ENCODE measurements at regions not wholly inside any gene's neighbourhood (a gene's known extent, or its start where the extent isn't known, plus 50 kb on each side); places are given as distances from the start of the nearest gene placed in this dataset.
"Not testable (repeated sequence)": the region's sequence is repeated elsewhere in the genome, so short reads cannot be mapped to it uniquely, and the experiment has no call there.

- DNase-seq (ENCODE audit: low read depth) = no peak
Observed at GRCh38 chr6:10128721-10129120, 286.2 kb downstream of the TFAP2A start.

- DNase-seq (ENCODE audit: low read depth) = no peak
Observed at GRCh38 chr6:10122164-10122563, 292.7 kb downstream of the TFAP2A start.

- no peak for DNase-seq (ENCODE audit: low read depth)
Observed at GRCh38 chr6:10112871-10113549, 301.9 kb downstream of the TFAP2A start.

GRCh38 chr6:10111975-10112374 lies 302.9 kb downstream of the TFAP2A start:
- DNase-seq (ENCODE audit: low read depth) = no peak

GRCh38 chr6:10101551-10102252 lies 313.2 kb downstream of the TFAP2A start:
- no peak for DNase-seq (ENCODE audit: low read depth)

- no peak for DNase-seq (ENCODE audit: low read depth)
Observed at GRCh38 chr6:10099529-10100140, 315.2 kb downstream of the TFAP2A start.

GRCh38 chr6:10098756-10099528 lies 315.9 kb downstream of the TFAP2A start:
- no peak for DNase-seq (ENCODE audit: low read depth)

- no peak for DNase-seq (ENCODE audit: low read depth)
Observed at GRCh38 chr6:10093282-10093681, 321.6 kb downstream of the TFAP2A start.

GRCh38 chr6:10084111-10084986 lies 330.5 kb downstream of the TFAP2A start:
- DNase-seq (ENCODE audit: low read depth) = no peak

- no peak for DNase-seq (ENCODE audit: low read depth)
Observed at GRCh38 chr6:10082385-10082784, 332.5 kb downstream of the TFAP2A start.

GRCh38 chr6:10081957-10082356 lies 332.9 kb downstream of the TFAP2A start:
- no peak for DNase-seq (ENCODE audit: low read depth)

GRCh38 chr6:10081075-10081474 lies 333.8 kb downstream of the TFAP2A start:
- DNase-seq (ENCODE audit: low read depth) = no peak

- no peak for DNase-seq (ENCODE audit: low read depth)
Observed at GRCh38 chr6:10080561-10080960, 334.3 kb downstream of the TFAP2A start.

- DNase-seq (ENCODE audit: low read depth) = no peak
Observed at GRCh38 chr6:10078581-10078980, 336.3 kb downstream of the TFAP2A start.

GRCh38 chr6:10074726-10075125 lies 340.1 kb downstream of the TFAP2A start:
- not testable (repeated sequence) for DNase-seq (ENCODE audit: low read depth)

- DNase-seq (ENCODE audit: low read depth) = no peak
Observed at GRCh38 chr6:10073341-10073740, 341.5 kb downstream of the TFAP2A start.

GRCh38 chr6:10071631-10072220 lies 343.1 kb downstream of the TFAP2A start:
- DNase-seq (ENCODE audit: low read depth) = no peak

- no peak for DNase-seq (ENCODE audit: low read depth)
Observed at GRCh38 chr6:10060004-10060403, 354.9 kb downstream of the TFAP2A start.

- DNase-seq (ENCODE audit: low read depth) = no peak
Observed at GRCh38 chr6:10054672-10055071, 360.2 kb downstream of the TFAP2A start.

- DNase-seq (ENCODE audit: low read depth) = no peak
Observed at GRCh38 chr6:10051283-10051682, 363.6 kb downstream of the TFAP2A start.
